ENCODE measurements at regions not wholly inside any gene's neighbourhood (a gene's known extent, or its start where the extent isn't known, plus 50 kb on each side); places are given as distances from the start of the nearest gene placed in this dataset.

GRCh38 chr15:51156957-51157356 lies 62.3 kb upstream of the TNFAIP8L3 start:
- Histone ChIP-seq H3K9me3 (no peaks in the 10 kb centered on the region), H3K4me3 (ENCODE audit: low read depth, low read length) (no peak overlapping the region), H3K36me3 (ENCODE audit: control insufficient read depth, insufficient read depth, low read length) (no peaks in the 10 kb centered on the region), H3K27me3 (replicated peaks; ENCODE audit: control insufficient read depth, insufficient read depth, low read length) (no peaks in the 10 kb centered on the region), H3K4me1 (no peaks in the 10 kb centered on the region)
- Mint-ChIP-seq H3K4me3 (ENCODE audit: unreplicated experiment) (no peak overlapping the region), H3K9me3 (ENCODE audit: unreplicated experiment) (no peaks in the 10 kb centered on the region), H3K36me3 (ENCODE audit: insufficient read depth, unreplicated experiment) (no peaks in the 10 kb centered on the region), H3K4me1 (ENCODE audit: low read depth, unreplicated experiment) (no peaks in the 10 kb centered on the region), H3K27ac (ENCODE audit: unreplicated experiment) (no peak overlapping the region), H3K27me3 (ENCODE audit: insufficient read depth, unreplicated experiment) (no peaks in the 10 kb centered on the region)
- POLR2A ChIA-PET, result interaction anchor here (0.6 kb wide), 1 partner anchor 192 kb away, joined by 3 read pairs; no protein-coding TSS in a partner anchor
- no TSS peak for BruUV-seq (replicated peaks)
- CTCF ChIA-PET, result no interaction called here
- TF ChIP-seq CTCF (IDR thresholded peaks at IDR 0.05; ENCODE audit: insufficient read depth in 1 of 2, low read depth in 1 of 2, low read length in 1 of 2, severe bottlenecking in 1 of 2, unreplicated experiment in 1 of 2), result no peak
- intact Hi-C loops (cut with micrococcal nuclease; ENCODE audit: unreplicated experiment), result no loop called here
- DNase-seq, result no peak

DNA sequence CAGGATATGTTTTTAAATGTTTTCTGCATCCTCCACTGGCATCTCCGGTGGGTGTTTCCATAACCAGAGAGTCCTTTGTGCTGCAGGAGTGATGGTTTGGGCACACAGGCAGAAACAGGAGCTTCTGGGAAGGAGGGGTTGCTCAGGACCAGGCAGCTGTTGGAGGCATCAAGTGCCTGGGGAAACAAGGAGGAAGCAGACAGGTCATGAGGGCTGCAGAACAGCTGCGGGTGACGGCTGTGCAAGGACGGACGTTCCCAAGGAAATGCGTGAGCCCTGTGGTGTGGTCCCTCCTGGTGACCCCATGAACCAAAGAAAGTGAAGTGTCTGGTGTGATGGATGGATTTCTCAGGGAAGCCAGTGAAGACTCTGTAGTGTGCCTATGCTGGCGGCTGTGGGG lies 61.2 kb upstream of the TNFAIP8L3 start:
- Histone ChIP-seq H3K9me3 (no peaks in the 10 kb centered on the region), H3K27me3 (replicated peaks; ENCODE audit: control insufficient read depth, insufficient read depth, low read length) (no peaks in the 10 kb centered on the region), H3K4me3 (ENCODE audit: low read depth, low read length) (no peak overlapping the region), H3K36me3 (ENCODE audit: control insufficient read depth, insufficient read depth, low read length) (no peaks in the 10 kb centered on the region), H3K4me1 (no peaks in the 10 kb centered on the region)
- intact Hi-C loops (cut with micrococcal nuclease; ENCODE audit: unreplicated experiment), result no loop called here
- ChIA-PET CTCF (no interaction called here), POLR2A (no interaction called here)
- DNase-seq, result no peak
- Mint-ChIP-seq H3K4me3 (ENCODE audit: unreplicated experiment) (no peak overlapping the region), H3K27me3 (ENCODE audit: insufficient read depth, unreplicated experiment) (no peaks in the 10 kb centered on the region), H3K4me1 (ENCODE audit: low read depth, unreplicated experiment) (no peaks in the 10 kb centered on the region), H3K36me3 (ENCODE audit: insufficient read depth, unreplicated experiment) (no peaks in the 10 kb centered on the region), H3K9me3 (ENCODE audit: unreplicated experiment) (no peaks in the 10 kb centered on the region), H3K27ac (ENCODE audit: unreplicated experiment) (no peak overlapping the region)
- no peak for TF ChIP-seq CTCF (IDR thresholded peaks at IDR 0.05; ENCODE audit: insufficient read depth in 1 of 2, low read depth in 1 of 2, low read length in 1 of 2, severe bottlenecking in 1 of 2, unreplicated experiment in 1 of 2)
- BruUV-seq (replicated peaks), result no TSS peak

- Mint-ChIP-seq H3K9me3 (ENCODE audit: unreplicated experiment) (no peaks in the 10 kb centered on the region), H3K27ac (ENCODE audit: unreplicated experiment) (no peak overlapping the region), H3K27me3 (ENCODE audit: insufficient read depth, unreplicated experiment) (no peaks in the 10 kb centered on the region), H3K36me3 (ENCODE audit: insufficient read depth, unreplicated experiment) (no peaks in the 10 kb centered on the region), H3K4me3 (ENCODE audit: unreplicated experiment) (no peak overlapping the region), H3K4me1 (ENCODE audit: low read depth, unreplicated experiment) (no peaks in the 10 kb centered on the region)
- H3K4me3 ChIP-seq (ENCODE audit: low read depth, low read length), result no peak overlapping the region
- no peaks in the 10 kb centered on the region for H3K36me3 ChIP-seq (ENCODE audit: control insufficient read depth, insufficient read depth, low read length)
- ChIA-PET POLR2A (no interaction called here), CTCF (no interaction called here)
- no peaks in the 10 kb centered on the region for H3K4me1 ChIP-seq
- no peak for DNase-seq
- no peak for TF ChIP-seq CTCF (IDR thresholded peaks at IDR 0.05; ENCODE audit: insufficient read depth in 1 of 2, low read depth in 1 of 2, low read length in 1 of 2, severe bottlenecking in 1 of 2, unreplicated experiment in 1 of 2)
- intact Hi-C loops (cut with micrococcal nuclease; ENCODE audit: unreplicated experiment), result no loop called here
- H3K27me3 ChIP-seq (replicated peaks; ENCODE audit: control insufficient read depth, insufficient read depth, low read length), result no peaks in the 10 kb centered on the region
- BruUV-seq (replicated peaks), result no TSS peak
- H3K9me3 ChIP-seq, result no peaks in the 10 kb centered on the region
These were observed 60.4 kb upstream of the TNFAIP8L3 start for GRCh38 chr15:51155016-51155580.
